ENCODE measurements at regions not wholly inside any gene's neighbourhood (a gene's known extent, or its start where the extent isn't known, plus 50 kb on each side); places are given as distances from the start of the nearest gene placed in this dataset.
"Not testable (repeated sequence)": the region's sequence is repeated elsewhere in the genome, so short reads cannot be mapped to it uniquely, and the experiment has no call there.

DNA sequence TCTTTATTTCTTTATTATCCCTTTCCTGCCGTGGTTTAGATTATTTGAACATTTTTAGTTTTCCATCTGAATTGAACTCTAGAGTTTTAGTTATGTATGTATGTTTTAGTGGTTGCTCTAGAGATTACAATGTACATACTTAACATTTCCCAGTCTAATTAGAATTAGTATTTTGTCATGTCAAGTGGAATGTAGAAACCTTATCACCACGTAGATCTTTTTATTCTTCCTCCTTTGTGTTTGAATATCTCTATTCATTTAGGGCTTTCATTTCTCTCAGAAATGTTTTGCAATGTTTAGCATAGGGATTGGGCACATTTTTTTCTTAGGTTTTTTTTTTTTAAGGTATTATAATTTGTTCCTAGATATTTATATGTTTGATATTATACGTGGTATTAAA lies 73.1 kb upstream of the EZR start:
- in situ Hi-C loops (cut with MboI; ENCODE audit: low sequenced_read_pairs, unreplicated experiment): no loop called here
- TF ChIP-seq, protein P1, sequence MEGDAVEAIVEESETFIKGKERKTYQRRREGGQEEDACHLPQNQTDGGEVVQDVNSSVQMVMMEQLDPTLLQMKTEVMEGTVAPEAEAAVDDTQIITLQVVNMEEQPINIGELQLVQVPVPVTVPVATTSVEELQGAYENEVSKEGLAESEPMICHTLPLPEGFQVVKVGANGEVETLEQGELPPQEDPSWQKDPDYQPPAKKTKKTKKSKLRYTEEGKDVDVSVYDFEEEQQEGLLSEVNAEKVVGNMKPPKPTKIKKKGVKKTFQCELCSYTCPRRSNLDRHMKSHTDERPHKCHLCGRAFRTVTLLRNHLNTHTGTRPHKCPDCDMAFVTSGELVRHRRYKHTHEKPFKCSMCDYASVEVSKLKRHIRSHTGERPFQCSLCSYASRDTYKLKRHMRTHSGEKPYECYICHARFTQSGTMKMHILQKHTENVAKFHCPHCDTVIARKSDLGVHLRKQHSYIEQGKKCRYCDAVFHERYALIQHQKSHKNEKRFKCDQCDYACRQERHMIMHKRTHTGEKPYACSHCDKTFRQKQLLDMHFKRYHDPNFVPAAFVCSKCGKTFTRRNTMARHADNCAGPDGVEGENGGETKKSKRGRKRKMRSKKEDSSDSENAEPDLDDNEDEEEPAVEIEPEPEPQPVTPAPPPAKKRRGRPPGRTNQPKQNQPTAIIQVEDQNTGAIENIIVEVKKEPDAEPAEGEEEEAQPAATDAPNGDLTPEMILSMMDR (IDR thresholded peaks at IDR 0.05; ENCODE audit: borderline replicate concordance, control extremely low read depth, extremely low read depth, insufficient read depth, missing control alignments): no peak

DNA sequence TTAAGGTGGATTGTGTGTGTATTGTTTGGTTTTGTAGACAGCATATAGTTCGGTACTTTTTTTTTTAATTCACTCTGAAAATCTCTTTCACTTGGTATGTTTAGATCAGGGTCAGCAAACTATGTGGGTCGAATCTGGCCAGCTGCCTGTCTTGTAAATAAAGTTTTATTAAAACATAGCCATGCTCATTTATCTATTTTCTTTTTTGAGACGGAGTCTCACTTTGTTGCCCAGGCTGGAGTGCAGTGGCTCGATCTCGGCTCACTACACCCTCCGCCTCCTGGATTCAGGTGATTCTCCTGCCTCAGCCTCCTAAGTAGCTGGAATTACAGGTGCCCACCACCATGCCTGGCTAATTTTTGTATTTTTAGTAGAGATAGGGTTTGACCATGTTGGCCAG lies 72.4 kb upstream of the EZR start:
- in situ Hi-C loops (cut with MboI; ENCODE audit: low sequenced_read_pairs, unreplicated experiment); DNase-seq (ENCODE audit: low spot score): not testable (repeated sequence)

More for the DNA sequence above, 73.1 kb upstream of the EZR start:
- no peak for DNase-seq (ENCODE audit: low spot score)

DNA sequence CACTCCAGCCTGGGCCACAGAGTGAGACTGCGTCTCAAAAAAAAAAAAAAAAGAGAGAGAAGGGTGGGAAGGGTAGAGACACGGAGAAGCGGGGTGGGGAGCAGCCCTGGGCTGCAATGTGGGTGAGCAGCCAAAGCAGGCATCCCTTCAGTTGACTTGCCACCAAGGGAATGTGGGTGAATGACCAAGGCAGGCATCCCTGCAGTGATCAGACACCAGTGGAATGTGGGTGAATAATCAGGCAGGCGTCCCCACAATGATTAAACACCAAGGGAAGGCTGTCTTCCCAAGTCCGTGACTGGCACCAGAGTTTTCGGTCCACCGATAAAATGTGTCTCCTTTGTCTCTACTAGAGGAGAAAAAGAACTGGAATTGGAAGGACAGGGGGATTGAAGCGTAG lies 69.0 kb upstream of the EZR start:
- DNase-seq (ENCODE audit: low spot score); in situ Hi-C loops (cut with MboI; ENCODE audit: low sequenced_read_pairs, unreplicated experiment): not testable (repeated sequence)

DNA sequence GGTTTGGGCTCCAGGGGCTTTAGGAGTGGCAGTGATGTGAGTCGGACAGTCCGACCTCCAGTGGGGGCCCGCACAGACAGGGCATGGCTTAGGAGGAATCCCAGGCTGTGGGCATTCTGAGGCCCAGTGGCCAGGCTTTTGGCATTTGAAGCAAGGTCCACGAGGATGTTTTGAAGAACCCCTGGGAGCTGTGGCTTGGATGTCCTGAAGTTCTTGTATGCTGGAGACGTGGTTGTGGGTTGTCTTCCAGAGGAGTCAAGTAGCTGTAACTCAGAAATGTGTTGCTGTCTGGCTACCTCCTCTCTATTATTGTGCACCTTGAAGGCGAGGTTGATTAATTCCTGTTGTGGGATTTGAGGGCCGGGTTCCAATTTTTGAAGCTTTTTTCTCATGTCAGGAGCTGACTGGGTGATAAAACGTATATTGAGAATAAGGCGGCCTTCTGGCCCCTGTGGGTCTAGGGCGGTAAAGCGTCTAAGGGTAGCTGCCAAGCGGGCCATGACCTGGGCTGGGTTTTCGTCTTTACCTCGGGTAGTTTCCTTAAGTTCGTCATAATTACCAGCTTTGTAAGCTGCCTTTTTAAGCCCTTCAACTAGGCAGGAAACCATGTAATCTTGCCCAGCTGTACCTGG lies 67.3 kb upstream of the EZR start:
- DNase-seq (ENCODE audit: low spot score); in situ Hi-C loops (cut with MboI; ENCODE audit: low sequenced_read_pairs, unreplicated experiment): not testable (repeated sequence)

DNA sequence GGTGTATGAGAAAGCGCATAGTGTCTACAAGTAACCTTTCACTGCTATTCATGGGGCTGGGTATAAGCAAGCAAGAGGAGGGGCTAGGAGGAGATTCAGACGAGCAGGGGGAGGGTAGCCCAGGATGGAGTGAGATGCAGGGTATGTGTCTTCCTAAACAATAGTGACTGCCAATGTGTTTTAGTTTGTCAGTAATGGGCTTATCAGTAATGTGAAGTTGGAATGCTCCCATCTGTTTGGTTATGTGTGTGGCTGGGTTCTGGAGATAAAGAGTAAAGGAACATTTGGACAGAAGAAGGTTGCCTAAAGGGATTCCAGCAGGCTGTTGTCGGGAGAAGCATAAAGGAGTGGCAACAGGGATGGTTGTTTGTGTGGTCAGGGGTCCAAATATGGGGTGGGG lies 62.7 kb upstream of the EZR start:
- in situ Hi-C loops (cut with MboI; ENCODE audit: low sequenced_read_pairs, unreplicated experiment); DNase-seq (ENCODE audit: low spot score): not testable (repeated sequence)

DNA sequence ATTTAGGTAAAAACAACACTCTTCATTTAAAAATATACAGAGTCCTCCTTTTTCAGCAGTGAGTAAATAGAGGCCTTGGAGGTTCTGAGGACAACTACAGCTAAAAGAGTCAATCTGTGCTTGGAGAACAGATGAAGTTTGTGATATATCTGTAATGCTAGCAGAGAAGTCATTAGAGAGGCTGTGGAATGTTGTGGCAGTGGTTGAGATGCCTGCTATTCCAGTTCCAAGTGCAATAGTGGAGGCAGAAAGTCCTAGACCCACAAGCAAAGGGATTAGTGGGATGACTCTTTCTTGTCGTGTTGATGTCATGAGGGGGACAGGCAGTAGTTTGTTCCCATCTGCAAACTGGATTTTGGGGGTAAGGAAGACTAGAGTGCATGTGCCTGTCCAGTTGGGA lies 62.1 kb upstream of the EZR start:
- in situ Hi-C loops (cut with MboI; ENCODE audit: low sequenced_read_pairs, unreplicated experiment); DNase-seq (ENCODE audit: low spot score): not testable (repeated sequence)

DNA sequence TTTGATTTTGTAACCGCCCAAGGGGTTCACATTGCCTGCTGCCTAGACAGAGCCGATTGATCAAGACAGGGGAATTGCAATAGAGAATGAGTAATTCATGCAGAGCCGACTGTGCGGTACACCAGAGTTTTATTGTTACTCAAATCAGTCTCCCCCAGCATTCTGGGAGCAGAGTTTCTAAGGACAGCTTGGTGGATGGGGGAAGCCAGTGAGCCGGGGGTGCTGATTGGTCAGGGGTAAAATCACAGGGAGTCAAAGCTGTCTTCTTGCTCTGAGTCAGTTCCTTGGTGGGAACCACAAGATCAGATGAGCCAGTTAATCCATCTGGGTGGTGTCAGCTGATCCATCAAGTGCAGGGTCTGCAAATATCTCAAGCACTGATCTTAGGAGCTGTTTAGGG lies 60.0 kb upstream of the EZR start:
- TF ChIP-seq, protein P1 (IDR thresholded peaks at IDR 0.05; ENCODE audit: borderline replicate concordance, control extremely low read depth, extremely low read depth, insufficient read depth, missing control alignments): no peak
- in situ Hi-C loops (cut with MboI; ENCODE audit: low sequenced_read_pairs, unreplicated experiment): no loop called here
- DNase-seq (ENCODE audit: low spot score): no peak

DNA sequence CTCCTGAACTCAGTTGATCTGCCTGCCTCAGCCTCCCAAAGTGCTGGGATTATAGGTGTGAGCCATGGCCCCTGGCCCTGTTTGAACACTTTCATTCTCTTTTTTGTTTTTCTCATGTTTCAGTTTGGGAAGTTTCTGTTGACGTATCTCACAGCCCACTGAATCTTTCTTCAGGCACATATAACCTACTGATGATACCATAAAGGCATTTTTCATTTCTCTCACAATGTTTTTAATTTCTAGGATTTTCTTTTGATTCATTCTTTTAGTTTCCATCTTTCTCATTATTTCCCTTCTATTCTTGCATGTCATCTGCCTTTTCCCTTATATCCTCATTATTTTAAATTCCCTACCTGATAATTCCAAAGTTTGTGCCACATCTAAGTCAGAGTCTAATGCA lies 58.5 kb upstream of the EZR start:
- TF ChIP-seq, protein P1 (IDR thresholded peaks at IDR 0.05; ENCODE audit: borderline replicate concordance, control extremely low read depth, extremely low read depth, insufficient read depth, missing control alignments): no peak
- in situ Hi-C loops (cut with MboI; ENCODE audit: low sequenced_read_pairs, unreplicated experiment): no loop called here
- DNase-seq (ENCODE audit: low spot score): no peak

DNA sequence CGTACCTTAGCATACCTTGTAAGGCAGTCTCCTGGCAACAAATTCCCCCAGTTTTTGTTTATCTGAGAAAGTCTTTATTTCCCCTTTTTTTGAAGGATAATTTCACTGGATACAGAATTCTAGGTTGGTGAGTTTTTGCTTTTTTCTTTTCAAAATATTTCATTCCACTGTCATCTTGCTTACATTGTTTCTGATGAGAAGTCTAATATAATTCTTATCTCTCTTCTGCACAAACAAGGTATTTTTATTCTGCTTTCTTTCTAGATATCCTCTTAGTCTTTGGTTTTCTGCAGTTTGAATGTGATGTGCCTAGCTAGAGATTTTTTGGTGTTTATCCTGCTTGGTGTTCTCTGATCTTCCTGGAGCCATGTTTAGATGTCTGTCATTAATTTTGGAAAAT lies 57.7 kb upstream of the EZR start:
- DNase-seq (ENCODE audit: low spot score): no peak
- in situ Hi-C loops (cut with MboI; ENCODE audit: low sequenced_read_pairs, unreplicated experiment): no loop called here
- TF ChIP-seq, protein P1 (IDR thresholded peaks at IDR 0.05; ENCODE audit: borderline replicate concordance, control extremely low read depth, extremely low read depth, insufficient read depth, missing control alignments): no peak

DNA sequence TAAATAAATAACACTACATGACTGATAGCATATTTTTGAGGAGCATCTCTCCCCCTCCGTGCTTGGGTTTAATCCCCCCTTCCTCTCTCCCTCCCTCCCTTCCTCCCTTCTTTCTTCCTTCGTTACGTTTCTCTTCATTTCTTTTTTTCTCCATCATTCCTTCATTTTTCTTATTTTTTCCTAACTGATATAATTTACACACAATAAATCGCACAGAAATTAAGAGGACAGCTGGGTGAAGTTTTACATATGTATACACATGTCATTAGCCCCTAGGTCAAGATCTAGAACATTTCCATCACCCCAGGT lies 51.4 kb upstream of the EZR start:
- in situ Hi-C loops (cut with MboI; ENCODE audit: low sequenced_read_pairs, unreplicated experiment): no loop called here
- no peak for DNase-seq (ENCODE audit: low spot score)
- TF ChIP-seq, protein P1 (IDR thresholded peaks at IDR 0.05; ENCODE audit: borderline replicate concordance, control extremely low read depth, extremely low read depth, insufficient read depth, missing control alignments): no peak
